Hepatic stellate cell (primary cell): ENCODE measurements at regions not wholly inside any gene's neighbourhood (a gene's known extent, or its start where the extent isn't known, plus 50 kb on each side); places are given as distances from the start of the nearest gene placed in this dataset.

ENCODE experiments used
- DNase-seq: peaks from one replicate; pipeline ENCODE4 v3.0.0; 2011; ENCODE audit warnings: low spot score

GRCh38 chr15:96524676-96525417, 194.3 kb downstream of the NR2F2 start:
- DNase-seq, result no peak

GRCh38 chr15:96535148-96535547, 204.6 kb downstream of the NR2F2 start:
- DNase-seq, result no peak

GRCh38 chr15:96538491-96538890, 208.0 kb downstream of the NR2F2 start:
- no peak for DNase-seq

GRCh38 chr15:96540283-96540682, 209.8 kb downstream of the NR2F2 start:
- no peak for DNase-seq

GRCh38 chr15:96542130-96542770, 211.8 kb downstream of the NR2F2 start:
- no peak for DNase-seq

GRCh38 chr15:96544162-96544756, 213.8 kb downstream of the NR2F2 start:
- DNase-seq, result no peak

GRCh38 chr15:96549136-96549535, 218.6 kb downstream of the NR2F2 start:
- no peak for DNase-seq

GRCh38 chr15:96551196-96551595, 220.7 kb downstream of the NR2F2 start:
- no peak for DNase-seq

- no peak for DNase-seq
Measured at GRCh38 chr15:96551722-96552121, 221.2 kb downstream of the NR2F2 start.

- no peak for DNase-seq
Measured at GRCh38 chr15:96553006-96553405, 222.5 kb downstream of the NR2F2 start.

- no peak for DNase-seq
Measured at GRCh38 chr15:96553451-96553850, 223.0 kb downstream of the NR2F2 start.

GRCh38 chr15:96553931-96554330, 223.4 kb downstream of the NR2F2 start:
- DNase-seq, result no peak

- DNase-seq, result no peak
Measured at GRCh38 chr15:96554541-96554940, 224.0 kb downstream of the NR2F2 start.

GRCh38 chr15:96559087-96559486, 228.6 kb downstream of the NR2F2 start:
- DNase-seq, result no peak

- DNase-seq, result no peak
Measured at GRCh38 chr15:96559631-96560030, 229.1 kb downstream of the NR2F2 start.

- DNase-seq, result no peak
Measured at GRCh38 chr15:96560246-96560895, 229.9 kb downstream of the NR2F2 start.

- DNase-seq, result no peak
Measured at GRCh38 chr15:96561593-96561992, 231.1 kb downstream of the NR2F2 start.

- no peak for DNase-seq
Measured at GRCh38 chr15:96564546-96564945, 234.0 kb downstream of the NR2F2 start.

GRCh38 chr15:96565266-96565665, 234.8 kb downstream of the NR2F2 start:
- no peak for DNase-seq

- DNase-seq, result no peak
Measured at GRCh38 chr15:96574782-96575181, 244.3 kb downstream of the NR2F2 start.

- DNase-seq, result no peak
Measured at GRCh38 chr15:96576596-96576995, 246.1 kb downstream of the NR2F2 start.

- DNase-seq, result no peak
Measured at GRCh38 chr15:96578393-96578792, 247.9 kb downstream of the NR2F2 start.

- no peak for DNase-seq
Measured at GRCh38 chr15:96581371-96581770, 250.9 kb downstream of the NR2F2 start.
